ENCODE measurements at regions not wholly inside any gene's neighbourhood (a gene's known extent, or its start where the extent isn't known, plus 50 kb on each side); places are given as distances from the start of the nearest gene placed in this dataset.

DNA sequence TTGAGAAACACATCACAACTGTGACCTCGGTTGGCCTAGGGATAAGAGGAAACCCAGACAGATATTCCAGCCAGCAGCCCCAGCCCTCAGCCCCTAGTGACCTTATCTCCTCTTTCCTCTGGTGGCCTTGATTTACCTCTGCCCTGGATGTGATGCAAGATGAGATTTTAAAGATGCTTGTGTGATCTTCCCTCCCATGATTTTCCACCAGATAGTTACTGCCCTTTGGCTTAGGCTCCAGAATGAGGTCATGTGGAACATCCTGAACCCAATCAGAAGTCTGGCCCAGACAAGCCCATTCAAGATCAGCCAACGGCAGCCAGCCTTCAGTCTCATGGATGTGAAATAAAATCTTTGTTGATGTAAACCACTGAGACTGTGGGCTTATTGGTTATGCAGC, 104.0 kb downstream of the BANF2 start:
- ChIA-PET POLR2A (no interaction called here), CTCF (no interaction called here), RAD21 (ENCODE audit: low non-redundant PET in 1 of 2, low total read pairs in 2 of 2, uncharacterized antibody in 2 of 2, unreplicated experiment in 2 of 2) (no interaction called here)
- no peak overlapping the region for H3K4me2 ChIP-seq (ENCODE audit: low read length)
- intact Hi-C loops (cut with micrococcal nuclease), result no loop called here
- no peaks in the 10 kb centered on the region for H4K20me1 ChIP-seq (ENCODE audit: insufficient read depth)
- no TSS peak for BruUV-seq (replicated peaks)
- H2AFZ ChIP-seq (ENCODE audit: low read depth, low read length, poor library complexity, severe bottlenecking), result no peak overlapping the region
- H3K4me1 ChIP-seq (ENCODE audit: control insufficient read depth in 1 of 2, insufficient read depth in 2 of 2, low read length in 2 of 2), result no peaks in the 10 kb centered on the region
- no peaks in the 10 kb centered on the region for H3K27me3 ChIP-seq (ENCODE audit: insufficient read depth, low read length)
- H3K27ac ChIP-seq (ENCODE audit: low read depth, low read length), result no peak overlapping the region
- ATAC-seq (no peak), DNase-seq (ENCODE audit: low read depth, low spot score) (no peak)
- no peaks in the 10 kb centered on the region for H3K9me2 ChIP-seq (ENCODE audit: insufficient read depth)
- TF ChIP-seq FOSL1 (IDR thresholded peaks at IDR 0.05; ENCODE audit: low read depth) (no peak), EZH2phosphoT487 (IDR thresholded peaks at IDR 0.05; ENCODE audit: borderline replicate concordance) (no peak), POLR2A (IDR thresholded peaks at IDR 0.05; ENCODE audit: borderline replicate concordance, extremely low read depth, insufficient read depth, insufficient read length) (no peak), ELF1 (IDR thresholded peaks at IDR 0.05; ENCODE audit: borderline replicate concordance, low read depth) (no peak), CBX3 (IDR thresholded peaks at IDR 0.05; ENCODE audit: low read depth) (no peak), EGR1 (IDR thresholded peaks at IDR 0.05; ENCODE audit: low read depth) (no peak), JUND (IDR thresholded peaks at IDR 0.05) (no peak), RAD21 (IDR thresholded peaks at IDR 0.05; ENCODE audit: low read depth) (no peak), ZNF274 (IDR thresholded peaks at IDR 0.05; ENCODE audit: low read depth, low read length) (no peak), SP1 (IDR thresholded peaks at IDR 0.05; ENCODE audit: low read depth) (no peak), SIN3A (IDR thresholded peaks at IDR 0.05; ENCODE audit: low read depth) (no peak)
- TF ChIP-seq, protein P1, sequence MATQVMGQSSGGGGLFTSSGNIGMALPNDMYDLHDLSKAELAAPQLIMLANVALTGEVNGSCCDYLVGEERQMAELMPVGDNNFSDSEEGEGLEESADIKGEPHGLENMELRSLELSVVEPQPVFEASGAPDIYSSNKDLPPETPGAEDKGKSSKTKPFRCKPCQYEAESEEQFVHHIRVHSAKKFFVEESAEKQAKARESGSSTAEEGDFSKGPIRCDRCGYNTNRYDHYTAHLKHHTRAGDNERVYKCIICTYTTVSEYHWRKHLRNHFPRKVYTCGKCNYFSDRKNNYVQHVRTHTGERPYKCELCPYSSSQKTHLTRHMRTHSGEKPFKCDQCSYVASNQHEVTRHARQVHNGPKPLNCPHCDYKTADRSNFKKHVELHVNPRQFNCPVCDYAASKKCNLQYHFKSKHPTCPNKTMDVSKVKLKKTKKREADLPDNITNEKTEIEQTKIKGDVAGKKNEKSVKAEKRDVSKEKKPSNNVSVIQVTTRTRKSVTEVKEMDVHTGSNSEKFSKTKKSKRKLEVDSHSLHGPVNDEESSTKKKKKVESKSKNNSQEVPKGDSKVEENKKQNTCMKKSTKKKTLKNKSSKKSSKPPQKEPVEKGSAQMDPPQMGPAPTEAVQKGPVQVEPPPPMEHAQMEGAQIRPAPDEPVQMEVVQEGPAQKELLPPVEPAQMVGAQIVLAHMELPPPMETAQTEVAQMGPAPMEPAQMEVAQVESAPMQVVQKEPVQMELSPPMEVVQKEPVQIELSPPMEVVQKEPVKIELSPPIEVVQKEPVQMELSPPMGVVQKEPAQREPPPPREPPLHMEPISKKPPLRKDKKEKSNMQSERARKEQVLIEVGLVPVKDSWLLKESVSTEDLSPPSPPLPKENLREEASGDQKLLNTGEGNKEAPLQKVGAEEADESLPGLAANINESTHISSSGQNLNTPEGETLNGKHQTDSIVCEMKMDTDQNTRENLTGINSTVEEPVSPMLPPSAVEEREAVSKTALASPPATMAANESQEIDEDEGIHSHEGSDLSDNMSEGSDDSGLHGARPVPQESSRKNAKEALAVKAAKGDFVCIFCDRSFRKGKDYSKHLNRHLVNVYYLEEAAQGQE (IDR thresholded peaks at IDR 0.05; ENCODE audit: low read depth), result no peak
- TF ChIP-seq, protein P2, sequence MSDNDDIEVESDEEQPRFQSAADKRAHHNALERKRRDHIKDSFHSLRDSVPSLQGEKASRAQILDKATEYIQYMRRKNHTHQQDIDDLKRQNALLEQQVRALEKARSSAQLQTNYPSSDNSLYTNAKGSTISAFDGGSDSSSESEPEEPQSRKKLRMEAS (IDR thresholded peaks at IDR 0.05), result no peak
- TF ChIP-seq, protein P3, sequence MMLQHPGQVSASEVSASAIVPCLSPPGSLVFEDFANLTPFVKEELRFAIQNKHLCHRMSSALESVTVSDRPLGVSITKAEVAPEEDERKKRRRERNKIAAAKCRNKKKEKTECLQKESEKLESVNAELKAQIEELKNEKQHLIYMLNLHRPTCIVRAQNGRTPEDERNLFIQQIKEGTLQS (IDR thresholded peaks at IDR 0.05), result no peak
- no peak overlapping the region for H3K4me3 ChIP-seq (replicated peaks in 1 of 2; ENCODE audit: low read depth in 1 of 2, low read length in 2 of 2)
- H3K9me3 ChIP-seq (ENCODE audit: control insufficient read depth in 1 of 2, insufficient read depth in 1 of 2, low read depth in 1 of 2, low read length in 2 of 2), result no peaks in the 10 kb centered on the region
- no peaks in the 10 kb centered on the region for H3K79me2 ChIP-seq (ENCODE audit: insufficient read depth, low read length)
- H3K9ac ChIP-seq (ENCODE audit: low read length), result no peak overlapping the region
- H3K36me3 ChIP-seq (ENCODE audit: control insufficient read depth in 1 of 2, insufficient read depth in 2 of 2, low read length in 2 of 2), result no peaks in the 10 kb centered on the region

All from HCT116 (cell line).